Glutamatergic neuron (in vitro differentiated cells): ENCODE measurements at regions not wholly inside any gene's neighbourhood (a gene's known extent, or its start where the extent isn't known, plus 50 kb on each side); places are given as distances from the start of the nearest gene placed in this dataset.

Source experiments
- DNase-seq: peaks from one replicate; pipeline ENCODE4 v3.0.0; 2022
- H3K27ac Mint-ChIP-seq: one replicate; pipeline ENCODE4 v1.8.0; 2020; ENCODE audit warnings: mild to moderate bottlenecking, mixed read lengths, inconsistent platforms; ENCODE audit not compliant: unreplicated experiment
- H3K27me3 Mint-ChIP-seq: one replicate; pipeline ENCODE4 v1.8.0; 2020; ENCODE audit warnings: mild to moderate bottlenecking, moderate library complexity, mixed read lengths, inconsistent platforms; ENCODE audit not compliant: unreplicated experiment
- H3K36me3 Mint-ChIP-seq: one replicate; pipeline ENCODE4 v1.8.0; 2020; ENCODE audit warnings: mild to moderate bottlenecking, mixed read lengths, inconsistent platforms; ENCODE audit not compliant: unreplicated experiment
- H3K4me1 Mint-ChIP-seq: one replicate; pipeline ENCODE4 v1.8.0; 2020; ENCODE audit warnings: mild to moderate bottlenecking, low read depth, mixed read lengths, inconsistent platforms; ENCODE audit not compliant: unreplicated experiment
- H3K4me3 Mint-ChIP-seq: one replicate; pipeline ENCODE4 v1.8.0; 2020; ENCODE audit warnings: mild to moderate bottlenecking, mixed read lengths, inconsistent platforms; ENCODE audit not compliant: unreplicated experiment
- H3K9me3 Mint-ChIP-seq: one replicate; pipeline ENCODE4 v1.8.0; 2020; ENCODE audit warnings: mild to moderate bottlenecking, moderate library complexity, mixed read lengths, inconsistent platforms; ENCODE audit not compliant: unreplicated experiment
- CTCF ChIP-seq: fragments of 200-600 bp; sonication (generic); IDR thresholded peaks from one replicate; pipeline ENCODE4 v1.5.0; 2021; ENCODE audit not compliant: partially characterized antibody, unreplicated experiment

- DNase-seq, result no peak
- Mint-ChIP-seq H3K36me3 (no peaks in the 10 kb centered on the region), H3K4me3 (no peak overlapping the region), H3K27ac (no peak overlapping the region), H3K27me3 (no peaks in the 10 kb centered on the region), H3K9me3 (no peaks in the 10 kb centered on the region), H3K4me1 (no peaks in the 10 kb centered on the region)
- no peak for TF ChIP-seq CTCF
These were observed 465.5 kb upstream of the TMPRSS15 start for GRCh38 chr21:18869104-18869503.

GRCh38 chr21:18877917-18878316 is 474.3 kb upstream of the TMPRSS15 start:
- TF ChIP-seq CTCF, result no peak
- no peaks in the 10 kb centered on the region for H3K4me1 Mint-ChIP-seq
- peaks cover 7% of the 10 kb centered on the region for H3K9me3 Mint-ChIP-seq
- DNase-seq, result no peak
- no peak overlapping the region for H3K4me3 Mint-ChIP-seq
- no peaks in the 10 kb centered on the region for H3K27me3 Mint-ChIP-seq
- no peak overlapping the region for H3K27ac Mint-ChIP-seq
- peaks cover 11% of the 10 kb centered on the region for H3K36me3 Mint-ChIP-seq

DNA sequence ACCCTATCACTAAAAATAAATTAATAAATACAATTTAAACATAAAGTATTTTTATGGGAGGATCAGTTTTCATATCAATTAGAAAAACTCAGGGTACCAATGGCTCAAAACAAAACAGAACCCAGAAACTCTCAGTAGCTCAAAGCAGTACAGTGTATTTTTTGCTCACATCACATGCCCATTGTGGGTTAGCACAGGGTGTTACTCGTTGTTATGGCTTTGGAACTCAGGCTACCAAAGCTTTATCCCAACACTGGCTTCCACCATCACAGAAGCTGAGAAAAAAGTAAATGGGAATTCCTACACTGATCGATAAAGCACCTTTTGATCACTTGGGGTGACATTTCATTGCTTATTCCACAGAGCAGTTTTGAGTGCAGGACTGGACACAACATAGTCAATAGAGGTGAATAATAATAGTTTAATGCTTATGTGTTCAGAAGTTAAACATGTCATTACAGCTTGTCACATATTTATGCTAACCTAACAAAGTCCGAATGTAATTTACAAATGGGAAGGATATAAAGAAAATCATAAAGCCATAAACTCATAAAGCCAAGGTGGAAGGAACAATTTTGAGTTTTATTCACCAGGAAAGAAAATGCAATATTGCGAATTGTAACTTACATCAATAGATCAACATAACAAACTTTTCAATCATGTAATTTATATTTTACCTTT is 484.5 kb upstream of the TMPRSS15 start:
- no peak for DNase-seq
- Mint-ChIP-seq H3K9me3 (peaks cover 7% of the 10 kb centered on the region), H3K27me3 (no peaks in the 10 kb centered on the region), H3K4me1 (no peaks in the 10 kb centered on the region), H3K4me3 (no peak overlapping the region), H3K36me3 (peaks cover 9% of the 10 kb centered on the region), H3K27ac (no peak overlapping the region)
- no peak for TF ChIP-seq CTCF

DNA sequence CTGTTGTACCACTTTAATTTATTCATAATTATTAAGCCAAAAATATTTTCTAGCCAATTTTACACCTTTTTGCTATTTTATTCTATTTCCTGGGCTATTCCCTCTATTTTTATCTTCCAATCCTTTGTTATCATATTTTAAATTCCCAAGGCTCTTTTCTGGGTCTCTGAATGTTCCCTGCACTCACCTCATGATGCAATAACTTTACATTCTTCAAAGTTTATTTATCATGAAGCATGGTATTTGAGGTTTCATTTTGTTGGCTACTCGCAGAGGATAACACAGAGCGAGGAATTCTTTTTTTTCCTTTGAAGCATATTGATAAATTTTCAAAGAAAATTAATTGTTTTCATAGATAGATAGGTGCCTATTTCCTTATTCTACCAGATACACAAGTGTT is 489.8 kb upstream of the TMPRSS15 start:
- peaks cover 2% of the 10 kb centered on the region for H3K27me3 Mint-ChIP-seq
- H3K9me3 Mint-ChIP-seq, result no peaks in the 10 kb centered on the region
- H3K4me1 Mint-ChIP-seq, result no peaks in the 10 kb centered on the region
- no peak for TF ChIP-seq CTCF
- DNase-seq, result no peak
- H3K4me3 Mint-ChIP-seq, result no peak overlapping the region
- H3K27ac Mint-ChIP-seq, result no peak overlapping the region
- H3K36me3 Mint-ChIP-seq, result no peaks in the 10 kb centered on the region

DNA sequence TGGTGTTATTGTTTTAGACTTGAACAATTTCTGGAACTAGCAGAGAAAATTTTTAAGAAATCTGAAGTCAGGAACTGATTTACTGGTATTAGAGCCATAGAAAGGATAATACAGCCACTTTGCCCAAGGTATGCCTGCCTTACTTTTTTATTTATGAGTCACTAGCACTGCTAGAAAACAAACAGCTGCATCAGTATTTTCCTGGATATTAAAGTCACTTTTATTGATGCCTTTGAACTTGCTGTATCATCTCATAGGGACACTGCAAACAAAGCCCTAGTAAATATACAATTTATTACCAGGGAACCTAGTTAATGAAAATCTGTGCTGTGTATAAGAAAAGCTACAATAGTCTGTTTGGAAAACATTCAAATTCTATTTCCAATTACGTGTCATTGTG is 490.8 kb upstream of the TMPRSS15 start:
- Mint-ChIP-seq H3K4me1 (no peaks in the 10 kb centered on the region), H3K4me3 (no peak overlapping the region), H3K27ac (no peak overlapping the region), H3K9me3 (no peaks in the 10 kb centered on the region), H3K27me3 (peaks cover 2% of the 10 kb centered on the region), H3K36me3 (no peaks in the 10 kb centered on the region)
- no peak for TF ChIP-seq CTCF
- DNase-seq, result no peak
